ENCODE measurements at regions not wholly inside any gene's neighbourhood (a gene's known extent, or its start where the extent isn't known, plus 50 kb on each side); places are given as distances from the start of the nearest gene placed in this dataset.

DNA sequence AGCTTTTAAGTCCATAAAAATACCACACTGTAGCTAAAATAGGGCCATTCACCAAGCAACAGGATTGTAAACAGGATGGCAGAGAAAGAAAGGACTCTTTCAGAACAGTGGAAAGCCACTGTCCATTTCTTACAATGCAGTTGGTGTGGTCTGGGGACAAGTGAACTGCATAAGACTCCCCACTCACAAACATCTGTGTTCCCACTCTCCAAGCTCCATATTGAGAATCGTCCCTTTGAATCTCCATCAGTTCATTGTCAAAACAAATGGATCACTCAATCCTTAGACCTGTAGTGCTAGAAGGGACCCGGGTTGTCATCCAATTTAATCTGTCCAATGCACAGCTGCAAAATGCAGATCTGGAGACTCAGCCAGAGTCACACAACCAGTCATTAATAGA lies 347.4 kb upstream of the KLHL29 start:
- H3K27ac Mint-ChIP-seq (ENCODE audit: unreplicated experiment), result no peak overlapping the region
- no TSS peak for BruUV-seq (replicated peaks)
- no peaks in the 10 kb centered on the region for H3K27me3 Mint-ChIP-seq (ENCODE audit: insufficient read depth, unreplicated experiment)
- Histone ChIP-seq H3K9me3 (no peaks in the 10 kb centered on the region), H3K4me1 (no peaks in the 10 kb centered on the region), H3K4me3 (ENCODE audit: low read depth, low read length) (no peak overlapping the region), H3K36me3 (ENCODE audit: control insufficient read depth, insufficient read depth, low read length) (no peaks in the 10 kb centered on the region), H3K27me3 (replicated peaks; ENCODE audit: control insufficient read depth, insufficient read depth, low read length) (no peaks in the 10 kb centered on the region)
- DNase-seq, result no peak
- no peaks in the 10 kb centered on the region for H3K36me3 Mint-ChIP-seq (ENCODE audit: insufficient read depth, unreplicated experiment)
- H3K4me1 Mint-ChIP-seq (ENCODE audit: low read depth, unreplicated experiment), result no peaks in the 10 kb centered on the region
- TF ChIP-seq, protein P1, sequence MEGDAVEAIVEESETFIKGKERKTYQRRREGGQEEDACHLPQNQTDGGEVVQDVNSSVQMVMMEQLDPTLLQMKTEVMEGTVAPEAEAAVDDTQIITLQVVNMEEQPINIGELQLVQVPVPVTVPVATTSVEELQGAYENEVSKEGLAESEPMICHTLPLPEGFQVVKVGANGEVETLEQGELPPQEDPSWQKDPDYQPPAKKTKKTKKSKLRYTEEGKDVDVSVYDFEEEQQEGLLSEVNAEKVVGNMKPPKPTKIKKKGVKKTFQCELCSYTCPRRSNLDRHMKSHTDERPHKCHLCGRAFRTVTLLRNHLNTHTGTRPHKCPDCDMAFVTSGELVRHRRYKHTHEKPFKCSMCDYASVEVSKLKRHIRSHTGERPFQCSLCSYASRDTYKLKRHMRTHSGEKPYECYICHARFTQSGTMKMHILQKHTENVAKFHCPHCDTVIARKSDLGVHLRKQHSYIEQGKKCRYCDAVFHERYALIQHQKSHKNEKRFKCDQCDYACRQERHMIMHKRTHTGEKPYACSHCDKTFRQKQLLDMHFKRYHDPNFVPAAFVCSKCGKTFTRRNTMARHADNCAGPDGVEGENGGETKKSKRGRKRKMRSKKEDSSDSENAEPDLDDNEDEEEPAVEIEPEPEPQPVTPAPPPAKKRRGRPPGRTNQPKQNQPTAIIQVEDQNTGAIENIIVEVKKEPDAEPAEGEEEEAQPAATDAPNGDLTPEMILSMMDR (IDR thresholded peaks at IDR 0.05; ENCODE audit: insufficient read depth in 1 of 2, low read depth in 1 of 2, low read length in 1 of 2, severe bottlenecking in 1 of 2, unreplicated experiment in 1 of 2), result no peak
- no peaks in the 10 kb centered on the region for H3K9me3 Mint-ChIP-seq (ENCODE audit: unreplicated experiment)
- POLR2A ChIA-PET, result no interaction called here
- intact Hi-C loops (cut with micrococcal nuclease; ENCODE audit: unreplicated experiment), result no loop called here
- H3K4me3 Mint-ChIP-seq (ENCODE audit: unreplicated experiment), result no peak overlapping the region
- CTCF ChIA-PET, result no interaction called here

GRCh38 chr2:23041443-23041842 lies 343.5 kb upstream of the KLHL29 start:
- ChIA-PET CTCF (no interaction called here), POLR2A (no interaction called here)
- Histone ChIP-seq H3K27me3 (replicated peaks; ENCODE audit: control insufficient read depth, insufficient read depth, low read length) (no peaks in the 10 kb centered on the region), H3K9me3 (no peaks in the 10 kb centered on the region), H3K4me3 (ENCODE audit: low read depth, low read length) (no peak overlapping the region), H3K4me1 (no peaks in the 10 kb centered on the region), H3K36me3 (ENCODE audit: control insufficient read depth, insufficient read depth, low read length) (no peaks in the 10 kb centered on the region)
- H3K36me3 Mint-ChIP-seq (ENCODE audit: insufficient read depth, unreplicated experiment), result no peaks in the 10 kb centered on the region
- H3K27ac Mint-ChIP-seq (ENCODE audit: unreplicated experiment), result no peak overlapping the region
- no peaks in the 10 kb centered on the region for H3K4me1 Mint-ChIP-seq (ENCODE audit: low read depth, unreplicated experiment)
- DNase-seq, result no peak
- H3K9me3 Mint-ChIP-seq (ENCODE audit: unreplicated experiment), result no peaks in the 10 kb centered on the region
- intact Hi-C loops (cut with micrococcal nuclease; ENCODE audit: unreplicated experiment), result no loop called here
- TF ChIP-seq, protein P1 (IDR thresholded peaks at IDR 0.05; ENCODE audit: insufficient read depth in 1 of 2, low read depth in 1 of 2, low read length in 1 of 2, severe bottlenecking in 1 of 2, unreplicated experiment in 1 of 2), result no peak
- no TSS peak for BruUV-seq (replicated peaks)
- H3K4me3 Mint-ChIP-seq (ENCODE audit: unreplicated experiment), result no peak overlapping the region
- H3K27me3 Mint-ChIP-seq (ENCODE audit: insufficient read depth, unreplicated experiment), result peaks cover 2% of the 10 kb centered on the region

GRCh38 chr2:23042216-23042906 lies 342.6 kb upstream of the KLHL29 start:
- Mint-ChIP-seq H3K9me3 (ENCODE audit: unreplicated experiment) (no peaks in the 10 kb centered on the region), H3K27me3 (ENCODE audit: insufficient read depth, unreplicated experiment) (peaks cover 2% of the 10 kb centered on the region), H3K4me1 (ENCODE audit: low read depth, unreplicated experiment) (no peaks in the 10 kb centered on the region), H3K36me3 (ENCODE audit: insufficient read depth, unreplicated experiment) (no peaks in the 10 kb centered on the region), H3K27ac (ENCODE audit: unreplicated experiment) (no peak overlapping the region), H3K4me3 (ENCODE audit: unreplicated experiment) (no peak overlapping the region)
- no peak overlapping the region for H3K4me3 ChIP-seq (ENCODE audit: low read depth, low read length)
- H3K9me3 ChIP-seq, result no peaks in the 10 kb centered on the region
- TF ChIP-seq, protein P1 (IDR thresholded peaks at IDR 0.05; ENCODE audit: insufficient read depth in 1 of 2, low read depth in 1 of 2, low read length in 1 of 2, severe bottlenecking in 1 of 2, unreplicated experiment in 1 of 2), result no peak
- ChIA-PET CTCF (no interaction called here), POLR2A (no interaction called here)
- H3K4me1 ChIP-seq, result no peaks in the 10 kb centered on the region
- intact Hi-C loops (cut with micrococcal nuclease; ENCODE audit: unreplicated experiment), result no loop called here
- no peak for DNase-seq
- no TSS peak for BruUV-seq (replicated peaks)
- no peaks in the 10 kb centered on the region; the same call in 1 of the 2 replicates for H3K27me3 ChIP-seq (replicated peaks; ENCODE audit: control insufficient read depth, insufficient read depth, low read length)
- no peaks in the 10 kb centered on the region for H3K36me3 ChIP-seq (ENCODE audit: control insufficient read depth, insufficient read depth, low read length)

All from Caco-2 (cell line).